OCI-LY1 (cell line): ENCODE measurements at regions not wholly inside any gene's neighbourhood (a gene's known extent, or its start where the extent isn't known, plus 50 kb on each side); places are given as distances from the start of the nearest gene placed in this dataset.

Source experiments
- EZH2 ChIP-seq: fragments of 200-600 bp; sonication (generic), shearing (Covaris generic); IDR thresholded peaks from 2 replicates; pipeline ENCODE4 v1.8.0; 2017; ENCODE audit warnings: borderline replicate concordance, mixed run types, mild to moderate bottlenecking, antibody characterized with exemption, low read length, moderate library complexity, mixed read lengths
- TF ChIP-seq, protein P1 (sequence below): fragments of 200-600 bp; sonication (generic), shearing (Covaris generic); IDR thresholded peaks from 2 replicates; pipeline ENCODE4 v1.5.1; 2017; ENCODE audit warnings: mild to moderate bottlenecking, antibody characterized with exemption, low read length, moderate library complexity, mixed read lengths

GRCh38 chr10:30709700-30710358 lies 80.3 kb upstream of the LYZL2 start:
- no peak for TF ChIP-seq EZH2
- TF ChIP-seq, protein P1, sequence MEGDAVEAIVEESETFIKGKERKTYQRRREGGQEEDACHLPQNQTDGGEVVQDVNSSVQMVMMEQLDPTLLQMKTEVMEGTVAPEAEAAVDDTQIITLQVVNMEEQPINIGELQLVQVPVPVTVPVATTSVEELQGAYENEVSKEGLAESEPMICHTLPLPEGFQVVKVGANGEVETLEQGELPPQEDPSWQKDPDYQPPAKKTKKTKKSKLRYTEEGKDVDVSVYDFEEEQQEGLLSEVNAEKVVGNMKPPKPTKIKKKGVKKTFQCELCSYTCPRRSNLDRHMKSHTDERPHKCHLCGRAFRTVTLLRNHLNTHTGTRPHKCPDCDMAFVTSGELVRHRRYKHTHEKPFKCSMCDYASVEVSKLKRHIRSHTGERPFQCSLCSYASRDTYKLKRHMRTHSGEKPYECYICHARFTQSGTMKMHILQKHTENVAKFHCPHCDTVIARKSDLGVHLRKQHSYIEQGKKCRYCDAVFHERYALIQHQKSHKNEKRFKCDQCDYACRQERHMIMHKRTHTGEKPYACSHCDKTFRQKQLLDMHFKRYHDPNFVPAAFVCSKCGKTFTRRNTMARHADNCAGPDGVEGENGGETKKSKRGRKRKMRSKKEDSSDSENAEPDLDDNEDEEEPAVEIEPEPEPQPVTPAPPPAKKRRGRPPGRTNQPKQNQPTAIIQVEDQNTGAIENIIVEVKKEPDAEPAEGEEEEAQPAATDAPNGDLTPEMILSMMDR, result no peak
